Bone marrow (tissue), 2 donors: ENCODE measurements at regions not wholly inside any gene's neighbourhood (a gene's known extent, or its start where the extent isn't known, plus 50 kb on each side); places are given as distances from the start of the nearest gene placed in this dataset.
"Not testable (repeated sequence)": the region's sequence is repeated elsewhere in the genome, so short reads cannot be mapped to it uniquely, and the experiment has no call there.

Source experiments
- DNase-seq, 2 donors: peaks; one replicate each; lab custom pipeline; 2025; lab: John Stamatoyannopoulos, UW

- no peak for DNase-seq
Measured at GRCh38 chr2:240254337-240255164, 114.1 kb upstream of the OTOS start.

DNA sequence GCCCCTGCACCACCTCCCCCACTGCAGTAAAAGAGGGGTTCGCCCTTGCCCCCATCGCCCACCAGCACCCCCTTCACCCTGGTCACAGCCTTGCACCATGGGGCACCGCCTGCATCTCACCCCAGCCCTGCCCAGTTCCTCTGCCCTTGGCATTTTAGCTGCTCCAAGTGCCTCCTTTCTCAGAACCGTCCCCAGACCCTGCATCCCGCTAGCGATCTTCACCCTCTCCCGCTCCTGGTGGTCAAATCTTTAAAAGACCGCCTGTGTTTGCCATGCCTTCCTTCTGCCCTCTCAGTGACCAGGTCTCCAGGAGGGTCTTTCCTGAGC lies 114.7 kb upstream of the OTOS start:
- no peak for DNase-seq

GRCh38 chr2:240255811-240256703 lies 115.6 kb upstream of the OTOS start:
- no peak for DNase-seq

DNA sequence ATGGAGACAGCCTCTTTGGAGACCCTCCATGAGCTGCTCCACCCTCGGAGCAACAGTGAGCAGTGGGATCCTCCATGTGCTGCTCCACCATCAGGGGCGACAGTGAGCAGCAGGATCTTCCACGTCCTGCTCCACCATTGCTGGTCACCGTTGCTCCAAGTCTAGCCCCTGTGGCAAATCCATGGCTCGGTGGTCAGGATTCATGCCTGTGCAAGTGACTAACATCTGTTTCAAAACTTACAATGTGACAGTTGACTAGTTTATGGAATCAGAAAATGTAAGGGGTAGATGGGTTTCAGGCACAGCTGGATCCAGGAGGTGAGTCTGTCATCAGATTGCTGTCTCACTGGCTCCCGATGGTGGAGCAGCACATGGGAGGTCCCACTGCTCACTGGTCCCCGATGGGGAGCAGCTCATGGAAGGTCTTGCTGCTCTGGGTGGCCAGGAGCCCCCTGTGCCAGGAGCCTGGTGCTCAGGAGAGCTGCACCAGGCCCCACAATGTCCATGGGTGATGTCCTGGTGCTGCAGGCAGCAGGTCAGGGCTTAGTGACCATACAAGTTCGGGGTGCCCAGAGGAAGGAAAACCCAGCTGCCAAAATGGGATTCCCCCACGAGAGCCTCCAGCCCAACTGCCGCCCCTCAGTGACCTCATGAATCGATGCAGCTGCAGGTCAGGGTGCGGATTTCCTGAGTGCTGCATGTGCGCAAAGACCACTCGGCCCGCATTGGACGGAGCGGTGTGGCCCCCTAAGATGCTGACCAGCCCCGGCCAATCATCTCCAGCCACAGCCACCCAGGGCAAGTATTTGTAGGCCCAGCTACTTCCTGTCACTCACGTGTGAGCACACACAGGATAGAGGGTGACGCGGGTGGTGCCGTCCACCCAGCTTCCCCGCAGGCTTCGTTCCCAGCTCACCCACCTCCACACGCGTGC lies 116.5 kb upstream of the OTOS start:
- DNase-seq, result no peak

DNA sequence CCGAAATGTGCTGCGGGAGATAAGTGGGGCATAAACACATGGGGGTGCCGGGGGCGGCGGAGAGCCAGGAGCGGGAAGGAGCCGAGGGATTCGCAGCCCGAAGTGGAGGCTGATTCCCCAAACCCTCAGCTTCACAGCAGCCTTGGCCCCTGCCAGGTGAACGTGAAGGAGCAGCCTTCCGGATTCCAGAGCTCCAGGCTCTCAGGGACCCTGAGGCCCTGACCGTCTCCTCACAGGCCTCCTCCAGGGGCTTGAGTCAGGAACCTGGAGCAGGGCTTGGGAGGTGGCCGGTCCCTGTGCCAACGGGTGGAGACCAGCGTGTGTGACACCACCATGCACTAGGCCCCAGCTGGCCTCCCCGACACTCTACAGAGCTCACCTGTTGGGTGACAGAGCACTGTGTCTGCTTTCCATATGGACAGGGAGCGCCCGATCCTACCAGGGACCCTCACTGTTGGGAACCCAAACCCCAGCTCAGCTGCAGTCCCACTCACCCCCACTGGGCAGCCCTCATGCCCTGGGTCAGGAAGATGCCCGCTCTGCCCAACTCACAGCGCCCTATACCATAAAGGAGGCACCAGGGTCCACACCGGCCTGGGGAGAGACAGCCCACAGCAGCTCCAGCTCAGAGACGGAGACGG lies 117.6 kb upstream of the OTOS start:
- no peak for DNase-seq

- no peak for DNase-seq
Measured at GRCh38 chr2:240258685-240259084, 118.2 kb upstream of the OTOS start.

DNA sequence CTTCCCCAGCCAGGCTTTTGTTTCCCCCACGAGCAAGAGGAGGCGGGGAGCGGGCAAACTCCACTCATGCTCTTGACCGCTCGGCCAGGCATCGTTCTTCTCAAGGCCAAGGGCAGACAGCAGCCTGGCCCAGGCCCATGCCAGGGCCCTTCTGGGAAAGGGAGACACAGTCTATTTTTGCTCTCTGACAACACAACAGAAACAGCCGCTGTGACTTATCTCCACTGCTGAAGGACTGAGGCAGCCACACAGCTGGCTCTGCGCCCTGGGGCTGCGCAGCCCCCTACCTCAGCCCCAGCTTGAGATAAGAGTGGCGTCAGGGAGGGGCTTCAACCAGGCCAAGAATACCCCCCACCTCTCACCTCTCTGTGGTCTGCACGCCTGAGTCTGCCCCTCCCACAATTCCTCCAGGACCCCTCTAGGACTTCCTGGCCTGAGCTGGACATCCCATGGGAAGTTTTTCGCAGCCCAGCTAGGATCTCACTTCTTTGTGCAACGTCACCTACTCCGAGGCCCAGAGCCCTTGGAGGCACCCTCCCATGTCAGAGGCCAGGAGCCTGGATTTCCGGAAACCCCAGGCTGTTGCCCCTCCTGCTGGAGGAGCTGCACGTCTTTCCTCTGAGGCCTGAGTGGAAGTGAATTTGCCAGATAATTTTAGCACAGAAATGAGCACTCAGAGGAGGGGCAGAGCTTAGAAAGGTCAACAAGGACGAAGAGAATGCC lies 118.9 kb upstream of the OTOS start:
- no peak for DNase-seq

- no peak for DNase-seq
Measured at GRCh38 chr2:240259924-240260529, 119.6 kb upstream of the OTOS start.

DNA sequence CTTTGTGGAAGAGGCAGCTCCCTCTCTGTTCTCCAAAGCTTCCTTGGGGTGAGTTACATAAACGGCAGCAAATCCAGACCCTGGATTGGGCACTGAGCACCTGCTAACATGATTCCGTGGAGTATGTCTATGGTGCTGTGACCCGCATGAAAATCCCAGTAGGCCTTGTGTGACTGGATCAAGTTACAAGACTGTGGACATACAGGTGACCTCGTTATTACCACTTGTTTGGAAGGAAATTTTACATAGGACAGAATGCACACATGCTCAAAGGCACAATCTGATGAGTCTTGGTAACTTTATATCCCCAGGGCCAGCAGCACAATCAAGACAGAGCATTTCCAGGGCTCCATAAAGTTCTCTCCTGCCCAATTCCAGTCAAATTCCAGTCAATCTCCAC lies 120.2 kb upstream of the OTOS start:
- no peak for DNase-seq

- DNase-seq, result not testable (repeated sequence)
Measured at GRCh38 chr2:240262578-240262977, 122.1 kb upstream of the OTOS start.

- no peak for DNase-seq
Measured at GRCh38 chr2:240269380-240269779, 128.9 kb upstream of the OTOS start.

GRCh38 chr2:240269886-240270285 lies 129.4 kb upstream of the OTOS start:
- DNase-seq, result no peak

GRCh38 chr2:240271716-240272341 lies 131.4 kb upstream of the OTOS start:
- DNase-seq, result no peak

DNA sequence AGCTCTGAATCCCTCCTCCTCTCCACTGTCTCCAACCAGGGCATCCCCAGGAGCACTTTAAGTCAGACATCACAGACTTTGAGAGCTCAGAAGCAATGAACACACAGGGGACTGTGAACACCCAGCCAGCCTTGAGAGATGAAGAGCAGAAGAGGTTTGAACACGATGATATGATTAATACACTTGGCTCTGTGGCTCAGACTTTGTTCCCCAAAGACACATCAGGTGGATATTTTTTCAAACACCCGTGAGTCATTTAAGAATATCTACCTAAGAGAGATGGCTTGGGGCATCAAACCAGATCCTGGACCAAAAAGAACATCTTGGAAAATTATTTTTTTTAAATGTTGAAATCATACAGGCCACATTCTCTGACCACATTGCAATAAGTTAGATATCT lies 134.9 kb upstream of the OTOS start:
- DNase-seq, result no peak

GRCh38 chr2:240277073-240277806 lies 136.8 kb upstream of the OTOS start:
- DNase-seq, result no peak

- no peak for DNase-seq
Measured at GRCh38 chr2:240277807-240278522, 137.5 kb upstream of the OTOS start.

- DNase-seq, result no peak
Measured at GRCh38 chr2:240278661-240279060, 138.2 kb upstream of the OTOS start.

DNA sequence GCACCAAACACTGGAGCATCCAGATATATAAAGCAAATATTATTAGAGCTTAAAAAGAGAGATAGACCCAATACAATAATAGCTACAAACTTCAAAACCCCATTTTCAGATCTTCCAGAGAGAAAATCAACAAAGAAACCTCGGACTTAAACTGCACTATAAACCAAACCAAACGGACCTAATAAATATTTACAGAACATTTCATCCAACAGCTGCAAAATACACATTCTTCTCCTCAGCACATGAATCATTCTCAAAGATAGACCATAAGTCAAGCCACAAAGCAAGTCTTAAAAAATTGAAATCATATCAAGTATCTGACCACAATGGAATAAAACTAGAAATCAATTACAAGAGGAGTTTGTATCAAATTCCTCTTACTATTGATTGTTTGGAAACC lies 140.2 kb upstream of the OTOS start:
- DNase-seq, result no peak
